HL-60 (cell line): ENCODE measurements at regions not wholly inside any gene's neighbourhood (a gene's known extent, or its start where the extent isn't known, plus 50 kb on each side); places are given as distances from the start of the nearest gene placed in this dataset.

Experiments used
- CTCF ChIP-seq: IDR thresholded peaks from one replicate; pipeline ENCODE4 v1.5.1; 2011; ENCODE audit warnings: low read length, control low read depth, inconsistent platforms; ENCODE audit not compliant: insufficient read depth
- GABPA ChIP-seq: IDR thresholded peaks from 2 replicates; pipeline ENCODE4 v1.6.1; 2012; ENCODE audit warnings: low read depth
- POLR2AphosphoS5 ChIP-seq: IDR thresholded peaks from 2 replicates; pipeline ENCODE4 v1.6.1; 2012; ENCODE audit warnings: low read depth
- REST ChIP-seq: IDR thresholded peaks from 2 replicates; pipeline ENCODE4 v1.6.1; 2012; ENCODE audit warnings: low read depth; ENCODE audit not compliant: insufficient replicate concordance
- SPI1 ChIP-seq: IDR thresholded peaks from 2 replicates; pipeline ENCODE4 v1.6.1; 2012; ENCODE audit warnings: low read depth, mild to moderate bottlenecking, borderline replicate concordance

GRCh38 chr16:87169509-87169995, 147.6 kb downstream of the C16orf95 start:
- TF ChIP-seq CTCF (no peak), POLR2AphosphoS5 (no peak), REST (no peak), SPI1 (no peak), GABPA (no peak)
